B cell (primary cell): ENCODE measurements at regions not wholly inside any gene's neighbourhood (a gene's known extent, or its start where the extent isn't known, plus 50 kb on each side); places are given as distances from the start of the nearest gene placed in this dataset.

Source experiments
- ATAC-seq: fragments of 200-7000 bp; cut with Tn5 transposase; one replicate; pipeline ENCODE4 v1.10.0; 2021; ENCODE audit warnings: low read depth, mild to moderate bottlenecking, moderate number of reproducible peaks, moderate library complexity
- CTCF ChIA-PET: fragments of 350-600 bp; sonication (Branson Sonifier 250); formaldehyde crosslinking; loops from one replicate; lab custom pipeline; 2021; ENCODE audit warnings: antibody characterized with exemption, inconsistent platforms; lab: Charles Lee
- POLR2A ChIA-PET: fragments of 350-600 bp; sonication (Branson Sonifier 250); formaldehyde crosslinking; loops from one replicate; lab custom pipeline; 2021; ENCODE audit warnings: antibody characterized with exemption; lab: Charles Lee
- DNase-seq: peaks from one replicate; pipeline ENCODE4 v3.0.0; 2013
- H2AFZ ChIP-seq: 2 replicates; pipeline ENCODE4 v1.6.1; 2012; ENCODE audit warnings: mild to moderate bottlenecking, low read depth, low read length; ENCODE audit not compliant: insufficient read depth, poor library complexity, severe bottlenecking
- H3K27ac ChIP-seq, 2 donors: 1 replicate in 1 of 2; 2 replicates in 1 of 2; pipeline ENCODE4 v1.5.1; 2012 to 2013; ENCODE audit warnings: low read length in 2 of 2, mild to moderate bottlenecking in 2 of 2, moderate library complexity in 1 of 2
- H3K27me3 ChIP-seq, 4 experiments: fragments of 200-600 bp in 1 of 4; sonication (generic) in 1 of 4; replicated peaks in 1 of 4; 1 replicate in 2 of 4; 2 replicates in 2 of 4; pipeline versions ENCODE4 v1.6.1 to v1.7.0; 2013 to 2016; ENCODE audit warnings: low read length in 3 of 4, mild to moderate bottlenecking in 2 of 4, mixed read lengths in 1 of 4, moderate library complexity in 1 of 4; ENCODE audit not compliant: insufficient read depth in 4 of 4, control insufficient read depth in 3 of 4; ENCODE audit errors: control extremely low read depth in 1 of 4
- H3K36me3 ChIP-seq, 2 experiments: replicated peaks in 1 of 2; 1 replicate in 1 of 2; 2 replicates in 1 of 2; pipeline versions ENCODE4 v1.6.1 to v1.7.1; 2013; ENCODE audit warnings: low read length in 1 of 2; ENCODE audit not compliant: insufficient read depth in 2 of 2, control insufficient read depth in 1 of 2; ENCODE audit errors: control extremely low read depth in 1 of 2, extremely low read depth in 1 of 2
- H3K4me1 ChIP-seq, 2 donors: fragments of 200-600 bp in 1 of 2; sonication (generic) in 1 of 2; 1 replicate in 1 of 2; 2 replicates in 1 of 2; pipeline versions ENCODE4 v1.5.1 to v1.6.1; 2013 to 2017; ENCODE audit warnings: low read length in 2 of 2; ENCODE audit not compliant: control insufficient read depth in 2 of 2, insufficient read depth in 2 of 2
- H3K4me2 ChIP-seq: replicated peaks from 2 replicates; pipeline ENCODE3; 2012; ENCODE audit warnings: mild to moderate bottlenecking, low read depth, low read length; ENCODE audit not compliant: poor library complexity, severe bottlenecking
- H3K4me3 ChIP-seq, 5 experiments: fragments of 200-600 bp in 1 of 5; sonication (generic) in 1 of 5; 1 replicate in 3 of 5; 2 replicates in 2 of 5; pipeline versions ENCODE4 v1.5.1 to v1.7.0; 2011 to 2016; ENCODE audit warnings: low read length in 4 of 5, mild to moderate bottlenecking in 4 of 5, low read depth in 2 of 5, control low read depth in 1 of 5, moderate library complexity in 1 of 5; ENCODE audit not compliant: insufficient read depth in 1 of 5; ENCODE audit errors: control extremely low read depth in 1 of 5, extremely low read depth in 1 of 5
- H3K79me2 ChIP-seq: fragments of 200-600 bp; sonication (generic); one replicate; pipeline ENCODE4 v1.6.0; 2016; ENCODE audit warnings: low read length; ENCODE audit not compliant: control insufficient read depth, insufficient read depth
- H3K9ac ChIP-seq: fragments of 200-600 bp; sonication (generic); 2 replicates; pipeline ENCODE4 v1.6.1; 2017; ENCODE audit warnings: mild to moderate bottlenecking, low read length, moderate library complexity
- H3K9me3 ChIP-seq, 3 donors: one replicate each; pipeline versions ENCODE4 v1.6.1 to v1.7.1; 2013; ENCODE audit warnings: low read length in 2 of 3; ENCODE audit not compliant: control insufficient read depth in 2 of 3, insufficient read depth in 1 of 3; ENCODE audit errors: control extremely low read depth in 1 of 3
- H4K20me1 ChIP-seq: 2 replicates; pipeline ENCODE4 v1.6.0; 2012; ENCODE audit warnings: mild to moderate bottlenecking, low read length; ENCODE audit not compliant: insufficient read depth, control insufficient read depth, poor library complexity, severe bottlenecking
- H3K27ac Mint-ChIP-seq: one replicate; pipeline ENCODE4 v1.8.0; 2021; ENCODE audit warnings: mixed read lengths
- H3K27me3 Mint-ChIP-seq: one replicate; pipeline ENCODE4 v1.8.0; 2021; ENCODE audit warnings: mixed read lengths
- H3K4me1 Mint-ChIP-seq: one replicate; pipeline ENCODE4 v1.8.0; 2021; ENCODE audit warnings: mixed read lengths
- H3K4me3 Mint-ChIP-seq: one replicate; pipeline ENCODE4 v1.8.0; 2021; ENCODE audit warnings: mixed read lengths
- H3K9me3 Mint-ChIP-seq: one replicate; pipeline ENCODE4 v1.8.0; 2022; ENCODE audit warnings: mixed read lengths; ENCODE audit not compliant: insufficient read depth
- EZH2 ChIP-seq: IDR thresholded peaks from 2 replicates; pipeline ENCODE4 v1.6.1; 2012; ENCODE audit warnings: borderline replicate concordance, low read depth, mild to moderate bottlenecking, moderate library complexity, low read length; ENCODE audit not compliant: insufficient read depth, poor library complexity, severe bottlenecking
- WGBS: methylation state at CpG from one replicate; pipeline ENCODE4 v1.1.5; 2013; ENCODE audit warnings: missing lambda C conversion rate; ENCODE audit not compliant: insufficient coverage; 5-methylcytosine and 5-hydroxymethylcytosine counted together
- intact Hi-C: fragments of 100-400 bp; cut with micrococcal nuclease; formaldehyde crosslinking; loops from one replicate; pipeline ENCODE4 v1.10.0; 2022
- TF ChIP-seq, protein P1 (sequence below): fragments of 200-600 bp; IDR thresholded peaks from one replicate; pipeline ENCODE4 v1.8.0; 2022; ENCODE audit warnings: antibody characterized with exemption, mild to moderate bottlenecking

DNA sequence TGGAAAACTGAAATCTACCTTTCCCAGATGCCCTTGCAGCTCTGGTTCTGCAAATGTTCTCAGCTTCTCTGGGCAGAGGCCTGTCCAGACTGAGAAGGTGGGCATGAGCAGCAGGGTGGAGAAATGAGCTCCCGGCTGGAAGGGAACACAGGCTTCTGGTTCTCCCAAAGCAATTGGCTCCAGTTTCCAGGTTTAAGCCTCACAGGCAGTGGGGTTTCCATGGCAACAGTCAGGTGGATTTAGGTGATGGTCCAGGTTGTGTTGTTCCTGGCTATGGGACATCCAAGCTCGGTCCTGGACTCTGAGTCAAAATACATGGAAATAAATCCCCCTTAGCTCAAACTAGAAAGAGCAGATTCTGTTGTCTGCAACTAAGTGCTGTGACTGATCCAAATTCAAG lies 94.6 kb upstream of the IQSEC1 start:
- Histone ChIP-seq H4K20me1 (no peaks in the 10 kb centered on the region), H3K4me3 (no peak overlapping the region), H3K27me3 (peaks cover 0 to 5% (median 0%) of the 10 kb centered on the region in 4 experiments), H3K4me1 (no peaks in the 10 kb centered on the region), H3K79me2 (no peaks in the 10 kb centered on the region), H3K27ac (no peak overlapping the region), H3K9ac (no peak overlapping the region), H3K4me2 (no peak overlapping the region), H3K36me3 (no peaks in the 10 kb centered on the region), H2AFZ (no peak overlapping the region), H3K9me3 (peaks cover 0 to 6% (median 0%) of the 10 kb centered on the region in 3 donors)
- no peak overlapping the region for H3K27ac Mint-ChIP-seq
- POLR2A ChIA-PET, result no interaction called here
- H3K4me3 Mint-ChIP-seq, result no peak overlapping the region
- peaks cover 10% of the 10 kb centered on the region for H3K27me3 Mint-ChIP-seq
- no peak for ATAC-seq
- no peaks in the 10 kb centered on the region for H3K4me1 Mint-ChIP-seq
- intact Hi-C loops, result no loop called here
- no peaks in the 10 kb centered on the region for H3K9me3 Mint-ChIP-seq
- WGBS, result 100% methylated on average over 1 of the region's 2 CpGs
- DNase-seq, result no peak
- CTCF ChIA-PET, result no interaction called here
- no peak for TF ChIP-seq EZH2
- TF ChIP-seq, protein P1, sequence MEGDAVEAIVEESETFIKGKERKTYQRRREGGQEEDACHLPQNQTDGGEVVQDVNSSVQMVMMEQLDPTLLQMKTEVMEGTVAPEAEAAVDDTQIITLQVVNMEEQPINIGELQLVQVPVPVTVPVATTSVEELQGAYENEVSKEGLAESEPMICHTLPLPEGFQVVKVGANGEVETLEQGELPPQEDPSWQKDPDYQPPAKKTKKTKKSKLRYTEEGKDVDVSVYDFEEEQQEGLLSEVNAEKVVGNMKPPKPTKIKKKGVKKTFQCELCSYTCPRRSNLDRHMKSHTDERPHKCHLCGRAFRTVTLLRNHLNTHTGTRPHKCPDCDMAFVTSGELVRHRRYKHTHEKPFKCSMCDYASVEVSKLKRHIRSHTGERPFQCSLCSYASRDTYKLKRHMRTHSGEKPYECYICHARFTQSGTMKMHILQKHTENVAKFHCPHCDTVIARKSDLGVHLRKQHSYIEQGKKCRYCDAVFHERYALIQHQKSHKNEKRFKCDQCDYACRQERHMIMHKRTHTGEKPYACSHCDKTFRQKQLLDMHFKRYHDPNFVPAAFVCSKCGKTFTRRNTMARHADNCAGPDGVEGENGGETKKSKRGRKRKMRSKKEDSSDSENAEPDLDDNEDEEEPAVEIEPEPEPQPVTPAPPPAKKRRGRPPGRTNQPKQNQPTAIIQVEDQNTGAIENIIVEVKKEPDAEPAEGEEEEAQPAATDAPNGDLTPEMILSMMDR, result no peak

DNA sequence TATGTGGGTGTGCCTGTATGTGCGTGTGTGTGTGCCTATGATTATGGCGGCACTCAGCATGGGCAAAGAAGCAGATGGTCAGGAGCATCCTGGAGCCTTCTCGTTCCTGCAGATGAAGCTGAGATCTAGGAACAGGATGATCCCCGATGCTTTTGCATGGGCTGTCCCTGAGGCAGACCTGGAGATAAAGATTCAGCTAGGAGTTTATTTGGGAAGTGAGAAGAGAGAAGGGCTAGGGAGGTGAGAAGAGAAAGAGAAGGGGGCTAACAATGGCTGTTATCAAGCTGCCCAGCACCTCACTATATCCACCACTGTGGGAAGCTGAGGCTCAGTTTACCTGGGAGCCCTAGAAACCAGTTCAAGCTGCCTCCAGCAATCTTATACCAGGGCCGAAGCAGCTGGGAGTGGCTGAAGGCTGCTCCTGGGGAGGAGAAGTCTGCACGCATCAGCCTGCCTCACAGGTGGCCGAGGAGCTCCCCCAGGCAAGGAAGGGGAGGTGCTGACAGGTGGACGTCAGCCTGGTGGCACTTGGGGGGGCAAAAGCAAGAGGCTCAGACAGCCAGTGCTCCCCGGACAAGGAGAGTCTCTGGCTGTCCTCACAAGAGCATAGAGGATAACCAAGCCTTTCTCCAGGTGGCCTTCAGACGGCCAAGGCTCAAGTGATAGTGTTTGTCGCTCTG lies 94.0 kb upstream of the IQSEC1 start:
- Mint-ChIP-seq H3K27ac (no peak overlapping the region), H3K4me3 (no peak overlapping the region), H3K27me3 (peaks cover 10% of the 10 kb centered on the region), H3K9me3 (no peaks in the 10 kb centered on the region), H3K4me1 (no peaks in the 10 kb centered on the region)
- TF ChIP-seq, protein P1, result no peak
- TF ChIP-seq EZH2, result no peak
- no peak overlapping the region for H2AFZ ChIP-seq
- H3K9ac ChIP-seq, result no peak overlapping the region
- H3K9me3 ChIP-seq, result peaks cover 0 to 6% (median 0%) of the 10 kb centered on the region in 3 donors
- H3K27ac ChIP-seq, result no peak overlapping the region
- ATAC-seq (no peak), DNase-seq (no peak)
- CTCF ChIA-PET, result no interaction called here
- H3K4me3 ChIP-seq, result no peak overlapping the region
- 86% methylated on average over 11 of the region's 11 CpGs for WGBS
- intact Hi-C loops, result no loop called here
- H3K36me3 ChIP-seq, result no peaks in the 10 kb centered on the region
- H3K27me3 ChIP-seq, result peaks cover 0 to 5% (median 0%) of the 10 kb centered on the region in 4 experiments
- no peak overlapping the region for H3K4me2 ChIP-seq
- no peaks in the 10 kb centered on the region for H3K79me2 ChIP-seq
- POLR2A ChIA-PET, result no interaction called here
- no peaks in the 10 kb centered on the region for H3K4me1 ChIP-seq
- H4K20me1 ChIP-seq, result no peaks in the 10 kb centered on the region
